ENCODE measurements at regions not wholly inside any gene's neighbourhood (a gene's known extent, or its start where the extent isn't known, plus 50 kb on each side); places are given as distances from the start of the nearest gene placed in this dataset.
A peak's percentile ranks its signal among the peaks of the same experiment; 100 is the strongest.
"Not testable (repeated sequence)": the region's sequence is repeated elsewhere in the genome, so short reads cannot be mapped to it uniquely, and the experiment has no call there.

- DNase-seq (ENCODE audit: low read depth) = no peak
These were observed 283.7 kb downstream of the CBLN1 start for GRCh38 chr16:48997946-48998345.

- DNase-seq (ENCODE audit: low read depth) = no peak
These were observed 284.5 kb downstream of the CBLN1 start for GRCh38 chr16:48997081-48997615.

GRCh38 chr16:48978501-48978900 is 303.1 kb downstream of the CBLN1 start:
- no peak for DNase-seq (ENCODE audit: low read depth)

- DNase-seq (ENCODE audit: low read depth) = no peak
These were observed 309.4 kb downstream of the CBLN1 start for GRCh38 chr16:48972236-48972635.

GRCh38 chr16:48971571-48972077 is 310.0 kb downstream of the CBLN1 start:
- peak; percentile 35 for DNase-seq (ENCODE audit: low read depth)

GRCh38 chr16:48970216-48970615 is 311.4 kb downstream of the CBLN1 start:
- no peak for DNase-seq (ENCODE audit: low read depth)

GRCh38 chr16:48969611-48970010 is 312.0 kb downstream of the CBLN1 start:
- no peak for DNase-seq (ENCODE audit: low read depth)

- no peak for DNase-seq (ENCODE audit: low read depth)
These were observed 316.3 kb downstream of the CBLN1 start for GRCh38 chr16:48965386-48965785.

- peak; percentile 79 for DNase-seq (ENCODE audit: low read depth)
These were observed 317.6 kb downstream of the CBLN1 start for GRCh38 chr16:48963901-48964615.

- peak; percentile 66 for DNase-seq (ENCODE audit: low read depth)
These were observed 318.3 kb downstream of the CBLN1 start for GRCh38 chr16:48963306-48963705.

- DNase-seq (ENCODE audit: low read depth) = no peak
These were observed 320.1 kb downstream of the CBLN1 start for GRCh38 chr16:48961546-48961945.

- DNase-seq (ENCODE audit: low read depth) = no peak
These were observed 320.8 kb downstream of the CBLN1 start for GRCh38 chr16:48960830-48961229.

- no peak for DNase-seq (ENCODE audit: low read depth)
These were observed 321.9 kb downstream of the CBLN1 start for GRCh38 chr16:48959747-48960146.

GRCh38 chr16:48959204-48959603 is 322.4 kb downstream of the CBLN1 start:
- no peak for DNase-seq (ENCODE audit: low read depth)

GRCh38 chr16:48958681-48959080 is 323.0 kb downstream of the CBLN1 start:
- no peak for DNase-seq (ENCODE audit: low read depth)

- no peak for DNase-seq (ENCODE audit: low read depth)
These were observed 325.0 kb downstream of the CBLN1 start for GRCh38 chr16:48956620-48957019.

- DNase-seq (ENCODE audit: low read depth) = no peak
These were observed 325.8 kb downstream of the CBLN1 start for GRCh38 chr16:48955837-48956236.

- DNase-seq (ENCODE audit: low read depth) = not testable (repeated sequence)
These were observed 330.0 kb downstream of the CBLN1 start for GRCh38 chr16:48951621-48952125.

GRCh38 chr16:48950184-48950583 is 331.5 kb downstream of the CBLN1 start:
- peak; percentile 35 for DNase-seq (ENCODE audit: low read depth)

GRCh38 chr16:48949636-48950035 is 332.0 kb downstream of the CBLN1 start:
- no peak for DNase-seq (ENCODE audit: low read depth)

- DNase-seq (ENCODE audit: low read depth) = no peak
These were observed 332.7 kb downstream of the CBLN1 start for GRCh38 chr16:48948911-48949310.

- no peak for DNase-seq (ENCODE audit: low read depth)
These were observed 334.3 kb downstream of the CBLN1 start for GRCh38 chr16:48947371-48947713.

- DNase-seq (ENCODE audit: low read depth) = no peak
These were observed 334.8 kb downstream of the CBLN1 start for GRCh38 chr16:48946686-48947370.
